Hepatocyte (in vitro differentiated cells): ENCODE measurements at regions not wholly inside any gene's neighbourhood (a gene's known extent, or its start where the extent isn't known, plus 50 kb on each side); places are given as distances from the start of the nearest gene placed in this dataset.
"Not testable (repeated sequence)": the region's sequence is repeated elsewhere in the genome, so short reads cannot be mapped to it uniquely, and the experiment has no call there.

ENCODE experiments used
- DNase-seq: peaks from one replicate; pipeline ENCODE4 v3.0.0-alpha.2; 2016; ENCODE audit warnings: low spot score
- H2AFZ ChIP-seq: fragments of 200-600 bp; sonication (generic); 2 replicates; pipeline ENCODE4 v1.6.0; 2016; ENCODE audit warnings: antibody characterized with exemption, mild to moderate bottlenecking
- H3K27ac ChIP-seq: fragments of 200-600 bp; sonication (generic); 2 replicates; pipeline ENCODE4 v1.5.1; 2016; ENCODE audit warnings: mild to moderate bottlenecking
- H3K27me3 ChIP-seq: fragments of 200-600 bp; sonication (generic); 2 replicates; pipeline ENCODE4 v1.6.1; 2016
- H3K36me3 ChIP-seq: fragments of 200-600 bp; sonication (generic); replicated peaks from 2 replicates; pipeline ENCODE4 v1.5.1; 2016; ENCODE audit warnings: low read depth; ENCODE audit not compliant: insufficient read depth
- H3K4me1 ChIP-seq: fragments of 200-600 bp; sonication (generic); 2 replicates; pipeline ENCODE4 v1.5.1; 2016; ENCODE audit warnings: mild to moderate bottlenecking, moderate library complexity; ENCODE audit not compliant: insufficient read depth
- H3K4me2 ChIP-seq: fragments of 200-600 bp; sonication (generic); 2 replicates; pipeline ENCODE4 v1.6.0; 2016
- H3K4me3 ChIP-seq: fragments of 200-600 bp; sonication (generic); 2 replicates; pipeline ENCODE4 v1.5.1; 2016; ENCODE audit warnings: mild to moderate bottlenecking
- H3K79me2 ChIP-seq: fragments of 200-600 bp; sonication (generic); 2 replicates; pipeline ENCODE4 v1.6.0; 2017; ENCODE audit warnings: mild to moderate bottlenecking
- H3K9me2 ChIP-seq: fragments of 200-600 bp; sonication (generic); replicated peaks from 2 replicates; pipeline ENCODE4 v1.6.0; 2017; ENCODE audit warnings: mild to moderate bottlenecking; ENCODE audit not compliant: insufficient read depth
- H3K9me3 ChIP-seq: fragments of 200-600 bp; sonication (generic); 2 replicates; pipeline ENCODE4 v1.5.1; 2016; ENCODE audit warnings: low read depth, mild to moderate bottlenecking
- H4K20me1 ChIP-seq: fragments of 200-600 bp; sonication (generic); 2 replicates; pipeline ENCODE4 v1.6.0; 2016; ENCODE audit warnings: mild to moderate bottlenecking; ENCODE audit not compliant: insufficient read depth, poor library complexity, severe bottlenecking
- CTCF ChIP-seq: fragments of 200-600 bp; sonication (generic); IDR thresholded peaks from 2 replicates; pipeline ENCODE4 v1.5.1; 2016; ENCODE audit warnings: antibody characterized with exemption, mild to moderate bottlenecking; ENCODE audit not compliant: poor library complexity
- EZH2 ChIP-seq: fragments of 200-600 bp; sonication (generic); IDR thresholded peaks from 2 replicates; pipeline ENCODE4 v1.6.1; 2016; ENCODE audit warnings: antibody characterized with exemption, mild to moderate bottlenecking, borderline replicate concordance
- EZH2phosphoT487 ChIP-seq: fragments of 200-600 bp; sonication (generic); IDR thresholded peaks from one replicate; pipeline ENCODE4 v1.6.1; 2018; ENCODE audit warnings: antibody characterized with exemption, mild to moderate bottlenecking, low read depth, moderate library complexity; ENCODE audit not compliant: unreplicated experiment, severe bottlenecking
- WGBS: methylation state at CpG from one replicate; pipeline ENCODE4 v1.1.6; 2016; ENCODE audit warnings: low lambda C conversion rate; ENCODE audit errors: missing lambda C conversion rate; 5-methylcytosine and 5-hydroxymethylcytosine counted together

DNA sequence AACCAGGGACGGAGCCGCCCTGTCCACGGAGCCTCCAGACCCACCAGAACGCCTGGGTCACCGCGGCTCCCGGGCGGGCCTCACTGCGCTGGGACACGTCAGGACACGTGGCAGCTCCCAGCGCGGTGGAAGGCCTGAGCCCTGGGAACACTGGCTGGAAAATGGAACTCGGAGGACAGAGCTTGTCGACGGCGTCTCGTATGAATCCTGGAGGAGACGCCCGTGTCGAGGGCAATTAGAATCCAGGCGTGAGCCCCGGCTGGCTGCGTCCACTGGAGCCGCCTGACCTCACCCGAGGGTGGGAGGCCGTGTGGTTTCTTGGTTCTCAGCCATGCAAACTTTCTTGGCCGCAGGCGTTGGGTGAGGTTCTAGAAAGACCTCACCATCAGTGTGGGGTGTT, 173.9 kb downstream of the LAT start:
- Histone ChIP-seq H3K9me2 (no peaks in the 10 kb centered on the region), H4K20me1 (no peaks in the 10 kb centered on the region), H3K4me3 (no peak overlapping the region), H3K4me2 (no peak overlapping the region), H3K4me1 (peaks cover 12% of the 10 kb centered on the region), H3K27ac (no peak overlapping the region), H3K27me3 (no peaks in the 10 kb centered on the region), H3K79me2 (no peaks in the 10 kb centered on the region), H2AFZ (no peak overlapping the region), H3K36me3 (no peaks in the 10 kb centered on the region), H3K9me3 (no peaks in the 10 kb centered on the region)
- 96% methylated on average over 28 of the region's 29 CpGs for WGBS
- TF ChIP-seq EZH2phosphoT487 (no peak), EZH2 (no peak), CTCF (no peak)
- no peak for DNase-seq

DNA sequence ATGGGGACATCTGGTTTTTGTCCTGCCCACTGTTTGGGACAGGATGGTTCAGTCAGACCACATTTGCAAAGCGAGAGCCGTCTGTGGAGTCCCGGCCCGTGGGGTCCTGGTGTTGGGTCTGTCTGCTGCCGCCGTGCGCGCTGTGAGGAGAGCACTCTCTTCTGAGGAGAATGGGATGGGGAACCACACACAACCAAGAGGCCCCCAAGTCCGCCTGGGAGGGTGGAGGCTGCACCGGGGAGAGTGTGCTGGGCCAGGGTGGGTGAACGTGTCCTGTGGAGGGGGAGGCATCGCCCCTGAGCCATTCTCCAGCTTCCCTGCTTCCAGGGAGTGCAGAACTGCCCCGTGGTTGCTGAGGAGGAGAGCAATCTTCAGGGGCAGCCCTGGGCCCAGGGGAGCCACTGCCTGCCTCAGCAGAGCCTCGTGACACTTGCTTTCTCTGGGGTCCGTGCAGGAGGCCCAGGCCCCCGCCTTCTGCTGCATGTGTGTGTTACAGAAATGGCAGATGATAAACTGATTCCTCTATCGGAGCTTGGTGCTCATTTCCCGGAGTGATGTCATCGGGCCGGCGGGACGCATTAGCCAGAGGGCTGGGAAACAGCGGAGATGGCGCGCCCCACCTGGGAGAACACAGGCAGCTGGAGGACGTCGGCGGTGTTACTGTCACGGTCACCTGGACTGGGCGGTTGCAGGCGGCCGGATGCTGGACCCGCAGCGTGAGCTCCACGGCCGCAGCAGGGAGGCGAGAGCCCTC, 173.4 kb downstream of the LAT start:
- not testable (repeated sequence) for H3K79me2 ChIP-seq, H3K9me2 ChIP-seq, H3K4me2 ChIP-seq, H3K27ac ChIP-seq, H4K20me1 ChIP-seq, H3K27me3 ChIP-seq, DNase-seq, H3K4me3 ChIP-seq, H2AFZ ChIP-seq, H3K9me3 ChIP-seq, H3K36me3 ChIP-seq
- 90% methylated on average over 34 of the region's 37 CpGs for WGBS
- H3K4me1 ChIP-seq: peaks cover 12% of the 10 kb centered on the region

DNA sequence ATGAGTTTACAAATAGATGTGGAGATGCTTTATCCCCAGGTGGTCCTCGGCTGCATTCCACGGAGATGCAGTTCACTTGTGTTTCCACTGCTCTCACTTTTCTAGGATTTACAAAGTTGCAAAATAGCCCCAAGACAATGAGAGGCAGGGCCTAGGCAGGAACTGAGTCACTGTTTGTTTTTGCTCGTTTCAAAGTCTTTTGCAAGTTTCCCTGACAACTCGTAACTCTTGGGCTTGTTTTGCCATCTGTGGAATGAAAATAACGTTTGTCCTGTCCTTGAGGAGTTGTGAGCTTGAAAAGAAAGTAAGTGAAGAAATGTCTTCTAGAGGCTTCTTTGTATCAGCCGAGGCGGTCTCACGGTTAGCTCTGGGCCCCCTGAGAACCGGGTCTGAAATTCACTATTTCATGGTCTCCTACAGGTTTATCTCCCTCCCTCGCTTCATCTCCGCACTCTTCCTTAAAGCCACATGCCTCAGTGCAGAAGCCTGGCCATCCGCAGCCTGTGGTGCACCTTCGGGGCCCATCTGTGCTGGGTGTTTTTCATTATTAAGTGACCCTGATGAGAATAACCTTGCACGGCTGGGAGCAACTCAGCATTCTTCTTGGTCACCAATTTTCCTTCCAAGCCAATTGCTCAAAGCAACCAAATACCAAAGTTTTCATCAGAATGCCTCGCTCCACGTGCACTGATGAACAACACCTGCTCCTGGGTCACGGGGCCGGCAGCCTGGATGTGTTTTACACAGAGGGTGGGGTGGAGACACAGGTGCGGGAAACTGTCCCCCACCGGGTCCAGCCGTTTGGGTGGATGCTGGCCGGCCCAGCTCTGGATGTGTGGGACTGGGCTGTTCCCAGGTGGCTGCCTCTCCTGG, 172.4 kb downstream of the LAT start:
- not testable (repeated sequence) for H3K79me2 ChIP-seq, H3K9me2 ChIP-seq, H4K20me1 ChIP-seq, H3K4me3 ChIP-seq, H3K9me3 ChIP-seq, H3K36me3 ChIP-seq, H3K27me3 ChIP-seq, H2AFZ ChIP-seq
- H3K27ac ChIP-seq: peak overlapping the region; percentile 76
- peak; percentile 77 for DNase-seq
- peaks cover 12% of the 10 kb centered on the region for H3K4me1 ChIP-seq
- H3K4me2 ChIP-seq: peak overlapping the region; percentile 50
- 46% methylated on average over 22 of the region's 22 CpGs for WGBS

GRCh38 chr16:29156511-29156910, 171.7 kb downstream of the LAT start:
- H2AFZ ChIP-seq: no peak overlapping the region
- peak overlapping the region; percentile 0 for H3K4me2 ChIP-seq
- whole genome bisulfite sequencing: 71% methylated on average over 11 of the region's 11 CpGs
- DNase-seq: no peak
- no peaks in the 10 kb centered on the region for H3K9me2 ChIP-seq
- no peak overlapping the region for H3K4me3 ChIP-seq
- no peaks in the 10 kb centered on the region for H3K36me3 ChIP-seq
- no peaks in the 10 kb centered on the region for H4K20me1 ChIP-seq
- H3K79me2 ChIP-seq: no peaks in the 10 kb centered on the region
- H3K27me3 ChIP-seq: no peaks in the 10 kb centered on the region
- peaks cover 12% of the 10 kb centered on the region for H3K4me1 ChIP-seq
- no peaks in the 10 kb centered on the region for H3K9me3 ChIP-seq
- TF ChIP-seq CTCF: no peak
- no peak for TF ChIP-seq EZH2
- no peak for TF ChIP-seq EZH2phosphoT487
- H3K27ac ChIP-seq: peak overlapping the region; percentile 38

DNA sequence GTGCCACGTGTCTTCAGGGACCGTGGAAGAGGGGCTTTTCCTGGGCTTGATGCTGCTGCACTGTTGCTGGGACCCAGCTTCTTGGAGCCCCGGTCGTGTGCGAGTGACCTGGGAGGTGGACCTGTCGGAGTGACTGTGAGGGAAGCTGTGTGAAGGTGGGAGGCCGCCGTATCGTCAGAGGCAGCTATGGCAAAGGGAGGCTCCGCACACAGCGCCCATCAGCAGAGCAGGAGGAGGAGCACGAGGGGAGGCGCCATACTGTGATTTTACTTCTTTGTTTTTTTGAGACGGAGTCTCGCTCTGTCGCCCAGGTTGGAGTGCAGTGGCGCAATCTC, 171.0 kb downstream of the LAT start:
- H4K20me1 ChIP-seq, H3K36me3 ChIP-seq, H2AFZ ChIP-seq, DNase-seq, H3K79me2 ChIP-seq, H3K9me2 ChIP-seq, H3K4me3 ChIP-seq, H3K4me2 ChIP-seq, H3K27me3 ChIP-seq, H3K27ac ChIP-seq, H3K9me3 ChIP-seq: not testable (repeated sequence)
- peaks cover 12% of the 10 kb centered on the region for H3K4me1 ChIP-seq
- 96% methylated on average over 11 of the region's 17 CpGs for WGBS

GRCh38 chr16:29155131-29155865, 170.4 kb downstream of the LAT start:
- H3K4me2 ChIP-seq, H2AFZ ChIP-seq, H3K4me3 ChIP-seq, H3K79me2 ChIP-seq, H3K9me2 ChIP-seq, DNase-seq, H3K27ac ChIP-seq, H3K9me3 ChIP-seq, H3K27me3 ChIP-seq, H4K20me1 ChIP-seq, H3K36me3 ChIP-seq: not testable (repeated sequence)
- peaks cover 12% of the 10 kb centered on the region for H3K4me1 ChIP-seq
- WGBS: 94% methylated on average over 26 of the region's 29 CpGs
